Thymus (tissue), 11 donors: ENCODE measurements at regions not wholly inside any gene's neighbourhood (a gene's known extent, or its start where the extent isn't known, plus 50 kb on each side); places are given as distances from the start of the nearest gene placed in this dataset.
"Not testable (repeated sequence)": the region's sequence is repeated elsewhere in the genome, so short reads cannot be mapped to it uniquely, and the experiment has no call there.

Experiments
- DNase-seq, 9 donors: peaks; one replicate each; pipeline ENCODE4 v3.0.0-alpha.2; 2013; ENCODE audit warnings: low spot score in 9 of 9, low read depth in 6 of 9, missing footprints in 1 of 9
- H3K27ac ChIP-seq, 2 donors: one replicate each; pipeline ENCODE4 v1.5.1; 2013; ENCODE audit warnings: control low read depth in 1 of 2, low read depth in 1 of 2, low read length in 1 of 2, mild to moderate bottlenecking in 1 of 2, moderate library complexity in 1 of 2
- H3K27me3 ChIP-seq, 2 donors: one replicate each; pipeline ENCODE4 v1.5.1; 2013; ENCODE audit warnings: low read length in 1 of 2; ENCODE audit not compliant: control insufficient read depth in 2 of 2, insufficient read depth in 1 of 2
- H3K36me3 ChIP-seq, 2 donors: one replicate each; pipeline ENCODE4 v1.5.1; 2013; ENCODE audit warnings: low read length in 1 of 2, mild to moderate bottlenecking in 1 of 2, moderate library complexity in 1 of 2; ENCODE audit not compliant: control insufficient read depth in 2 of 2, insufficient read depth in 2 of 2
- H3K4me1 ChIP-seq, 2 donors: one replicate each; pipeline ENCODE4 v1.5.1; 2013; ENCODE audit warnings: low read length in 2 of 2; ENCODE audit not compliant: control insufficient read depth in 2 of 2, insufficient read depth in 2 of 2
- H3K4me3 ChIP-seq, 2 donors: one replicate each; pipeline ENCODE4 v1.5.1; 2013; ENCODE audit warnings: low read length in 2 of 2, control low read depth in 1 of 2, mild to moderate bottlenecking in 1 of 2
- H3K9me3 ChIP-seq, 2 donors: one replicate each; pipeline ENCODE4 v1.5.1; 2013; ENCODE audit warnings: low read length in 1 of 2, mild to moderate bottlenecking in 1 of 2; ENCODE audit not compliant: control insufficient read depth in 2 of 2, insufficient read depth in 1 of 2
- WGBS: extraction: QIAGEN DNeasy Blood & Tissue Kit; methylation state at CpG from one replicate; pipeline ENCODE4 v1.1.7; 2013; 5-methylcytosine and 5-hydroxymethylcytosine counted together
- donor health status: healthy.

- H3K27ac ChIP-seq, H3K27me3 ChIP-seq, DNase-seq, H3K4me3 ChIP-seq, H3K36me3 ChIP-seq: not testable (repeated sequence)
- Histone ChIP-seq H3K4me1 (peaks cover 0 to 13% of the 10 kb centered on the region in 2 donors), H3K9me3 (peaks cover 0 to 10% of the 10 kb centered on the region in 2 donors)
- 93% methylated on average over 8 of the region's 8 CpGs for WGBS
These were observed 184.5 kb downstream of the NPIPB11 start for GRCh38 chr16:29222008-29222407.

- not testable (repeated sequence) for H3K36me3 ChIP-seq, DNase-seq, H3K27ac ChIP-seq, H3K4me3 ChIP-seq, H3K27me3 ChIP-seq
- peaks cover 0 to 10% of the 10 kb centered on the region in 2 donors for H3K9me3 ChIP-seq
- H3K4me1 ChIP-seq, result peaks cover 0 to 13% of the 10 kb centered on the region in 2 donors
- WGBS, result 95% methylated on average over 10 of the region's 10 CpGs
These were observed 185.1 kb downstream of the NPIPB11 start for GRCh38 chr16:29221281-29221955.

- Histone ChIP-seq H3K9me3 (peaks cover 0 to 10% of the 10 kb centered on the region in 2 donors), H3K4me1 (peaks cover 0 to 13% of the 10 kb centered on the region in 2 donors)
- whole genome bisulfite sequencing, result 93% methylated on average over 29 of the region's 36 CpGs
- H3K36me3 ChIP-seq, DNase-seq, H3K27ac ChIP-seq, H3K27me3 ChIP-seq, H3K4me3 ChIP-seq: not testable (repeated sequence)
These were observed 185.8 kb downstream of the NPIPB11 start for GRCh38 chr16:29220647-29221191.

GRCh38 chr16:29219966-29220646 lies 186.4 kb downstream of the NPIPB11 start:
- 97% methylated on average over 24 of the region's 24 CpGs for WGBS
- not testable (repeated sequence) for DNase-seq, H3K27me3 ChIP-seq, H3K27ac ChIP-seq, H3K4me3 ChIP-seq, H3K36me3 ChIP-seq
- peaks cover 0 to 13% of the 10 kb centered on the region in 2 donors for H3K4me1 ChIP-seq
- peaks cover 0 to 10% of the 10 kb centered on the region in 2 donors for H3K9me3 ChIP-seq

- not testable (repeated sequence) for H3K27me3 ChIP-seq, DNase-seq, H3K4me3 ChIP-seq, H3K36me3 ChIP-seq, H3K27ac ChIP-seq
- 97% methylated on average over 16 of the region's 16 CpGs for WGBS
- H3K9me3 ChIP-seq, result peaks cover 0 to 10% of the 10 kb centered on the region in 2 donors
- peaks cover 0 to 13% of the 10 kb centered on the region in 2 donors for H3K4me1 ChIP-seq
These were observed 186.9 kb downstream of the NPIPB11 start for GRCh38 chr16:29219562-29219961.

GRCh38 chr16:29218649-29219048 lies 187.9 kb downstream of the NPIPB11 start:
- DNase-seq, H3K4me3 ChIP-seq, H3K4me1 ChIP-seq, H3K36me3 ChIP-seq, H3K27me3 ChIP-seq, H3K27ac ChIP-seq: not testable (repeated sequence)
- WGBS, result 90% methylated on average over 26 of the region's 26 CpGs
- H3K9me3 ChIP-seq, result peaks cover 0 to 10% of the 10 kb centered on the region in 2 donors

GRCh38 chr16:29218171-29218570 lies 188.3 kb downstream of the NPIPB11 start:
- H3K9me3 ChIP-seq, result peaks cover 0 to 10% of the 10 kb centered on the region in 2 donors
- WGBS, result over 99% methylated on average over 10 of the region's 16 CpGs
- not testable (repeated sequence) for H3K4me1 ChIP-seq, H3K36me3 ChIP-seq, H3K27ac ChIP-seq, H3K27me3 ChIP-seq, DNase-seq, H3K4me3 ChIP-seq

- not testable (repeated sequence) for DNase-seq
These were observed 188.8 kb downstream of the NPIPB11 start for GRCh38 chr16:29217752-29218126.

GRCh38 chr16:29217104-29217751 lies 189.3 kb downstream of the NPIPB11 start:
- not testable (repeated sequence) for H3K4me1 ChIP-seq, H3K27ac ChIP-seq, DNase-seq, H3K36me3 ChIP-seq, H3K27me3 ChIP-seq, H3K4me3 ChIP-seq
- WGBS, result 95% methylated on average over 22 of the region's 22 CpGs
- H3K9me3 ChIP-seq, result peaks cover 0 to 10% of the 10 kb centered on the region in 2 donors

More at GRCh38 chr16:29217752-29218126, 188.8 kb downstream of the NPIPB11 start:
- 98% methylated on average over 14 of the region's 16 CpGs for WGBS
- H3K27ac ChIP-seq, H3K27me3 ChIP-seq, H3K4me3 ChIP-seq, H3K36me3 ChIP-seq, H3K4me1 ChIP-seq: not testable (repeated sequence)
- peaks cover 0 to 10% of the 10 kb centered on the region in 2 donors for H3K9me3 ChIP-seq
